ENCODE measurements at regions not wholly inside any gene's neighbourhood (a gene's known extent, or its start where the extent isn't known, plus 50 kb on each side); places are given as distances from the start of the nearest gene placed in this dataset.
"Not testable (repeated sequence)": the region's sequence is repeated elsewhere in the genome, so short reads cannot be mapped to it uniquely, and the experiment has no call there.

DNA sequence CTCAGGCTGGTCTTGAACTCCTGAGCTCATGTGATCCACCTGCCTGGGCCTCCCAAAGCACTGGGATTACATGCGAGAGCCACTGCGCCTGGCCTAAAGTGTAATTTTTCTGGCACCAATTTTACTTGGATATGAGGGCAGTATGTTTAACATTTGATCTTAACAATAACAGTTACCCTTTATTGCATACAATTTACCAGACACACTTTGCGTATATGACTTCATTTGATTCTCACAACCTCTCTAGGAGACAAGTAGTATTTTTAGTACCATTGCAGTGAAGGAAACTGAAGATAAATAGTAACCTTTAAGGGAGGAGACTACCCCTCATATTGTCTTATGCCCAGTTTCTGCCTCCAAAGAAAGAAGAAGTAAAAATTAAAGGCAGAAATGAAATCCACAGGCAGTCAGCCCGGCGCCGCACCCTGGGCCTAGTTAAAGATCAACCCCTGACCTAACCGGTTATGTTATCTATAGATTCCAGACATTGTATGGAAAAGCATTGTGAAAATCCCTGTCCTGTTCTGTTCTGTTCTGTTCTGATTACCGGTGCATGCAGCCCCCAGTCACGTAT lies 54.0 kb downstream of the CYP26A1 start:
- DNase-seq (ENCODE audit: low read depth): not testable (repeated sequence)

GRCh38 chr10:93131986-93132385 lies 58.3 kb downstream of the CYP26A1 start:
- DNase-seq (ENCODE audit: low read depth): no peak

- no peak for DNase-seq (ENCODE audit: low read depth)
These were observed 64.6 kb downstream of the CYP26A1 start for GRCh38 chr10:93138113-93138870.

DNA sequence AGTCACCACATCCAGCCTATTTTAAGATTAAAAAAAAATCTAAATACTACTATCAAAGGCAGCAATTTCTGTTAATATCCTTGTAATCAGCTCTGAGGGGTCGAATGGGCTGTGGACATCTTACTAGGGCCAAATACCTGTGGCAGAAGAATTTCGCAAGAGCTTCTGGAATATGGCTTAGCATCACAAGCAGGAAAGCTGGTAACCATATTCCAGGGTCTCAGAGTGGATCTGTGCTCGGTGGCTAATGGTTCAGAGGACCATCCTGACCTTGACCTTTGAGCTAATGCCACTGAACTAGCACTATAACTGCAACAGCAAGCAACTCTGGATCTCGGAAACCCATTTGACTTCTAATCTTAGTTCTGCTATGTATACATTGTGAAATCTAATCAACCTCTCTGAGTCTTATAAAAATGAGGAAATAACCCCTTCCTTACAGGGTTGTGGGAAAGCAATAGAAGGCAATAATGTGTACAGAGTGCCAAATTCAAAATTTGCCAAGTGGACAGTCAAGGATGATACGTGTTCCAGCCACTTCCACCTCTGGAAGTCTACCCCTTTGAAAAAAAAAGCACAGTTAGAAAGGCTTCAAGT lies 65.5 kb downstream of the CYP26A1 start:
- no peak for DNase-seq (ENCODE audit: low read depth)

DNA sequence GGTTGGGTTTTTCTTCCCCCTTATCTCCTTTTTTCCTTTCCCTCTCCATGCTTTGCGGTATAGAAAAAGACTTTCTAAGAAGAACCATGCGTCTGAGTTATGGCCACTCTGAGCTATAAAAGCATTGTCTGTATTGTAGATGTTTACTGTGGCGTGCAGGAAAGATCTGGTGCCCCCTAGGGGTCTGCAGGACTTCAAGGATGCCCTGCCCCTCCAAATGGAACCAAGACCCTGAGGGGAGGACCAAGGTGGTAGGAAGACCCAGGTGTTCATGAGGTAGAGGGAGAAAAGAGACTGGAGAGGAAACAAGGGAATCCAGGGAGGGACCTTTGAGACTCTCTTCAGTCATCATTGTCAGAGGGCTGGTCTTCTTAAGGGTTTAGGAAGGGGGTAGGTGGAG lies 68.8 kb downstream of the CYP26A1 start:
- no peak for DNase-seq (ENCODE audit: low read depth)

DNA sequence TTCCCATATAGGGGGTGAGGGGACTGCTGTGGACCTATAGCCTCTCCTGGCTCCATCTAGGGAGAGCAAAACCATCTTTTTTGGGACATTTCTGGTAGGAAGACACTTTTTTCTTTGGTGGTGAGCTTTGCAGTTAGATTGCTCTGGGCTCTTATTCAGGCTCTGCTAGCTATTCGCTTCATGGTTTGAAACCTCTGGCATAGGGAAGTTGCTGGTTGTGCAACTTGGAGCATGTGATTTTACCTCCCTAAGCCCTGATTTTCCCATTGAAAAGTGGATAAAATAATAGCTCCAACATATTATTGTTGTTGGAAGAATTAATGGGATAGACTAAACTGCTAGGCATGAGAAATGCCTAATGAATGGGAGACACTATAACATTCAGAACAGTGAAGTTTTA lies 69.6 kb downstream of the CYP26A1 start:
- DNase-seq (ENCODE audit: low read depth): no peak

DNA sequence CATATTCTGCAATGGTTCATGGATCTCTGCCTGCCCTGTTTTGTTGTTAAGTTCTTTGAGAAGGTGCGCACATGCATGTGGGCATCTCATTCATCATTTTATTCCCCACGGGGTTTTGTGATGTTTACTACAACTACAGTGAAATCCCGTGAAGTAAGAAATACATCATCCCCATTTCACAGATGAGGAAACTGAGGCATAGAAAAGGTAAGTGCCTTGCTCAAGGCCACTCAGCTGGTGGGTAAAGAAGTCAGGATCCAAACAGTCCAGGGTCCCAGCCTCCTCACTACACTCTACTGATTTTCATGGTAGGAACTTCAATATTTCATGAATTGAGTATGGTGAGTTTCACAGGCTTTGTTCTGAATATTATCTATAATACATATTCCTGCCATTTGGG lies 72.6 kb downstream of the CYP26A1 start:
- DNase-seq (ENCODE audit: low read depth): no peak

DNA sequence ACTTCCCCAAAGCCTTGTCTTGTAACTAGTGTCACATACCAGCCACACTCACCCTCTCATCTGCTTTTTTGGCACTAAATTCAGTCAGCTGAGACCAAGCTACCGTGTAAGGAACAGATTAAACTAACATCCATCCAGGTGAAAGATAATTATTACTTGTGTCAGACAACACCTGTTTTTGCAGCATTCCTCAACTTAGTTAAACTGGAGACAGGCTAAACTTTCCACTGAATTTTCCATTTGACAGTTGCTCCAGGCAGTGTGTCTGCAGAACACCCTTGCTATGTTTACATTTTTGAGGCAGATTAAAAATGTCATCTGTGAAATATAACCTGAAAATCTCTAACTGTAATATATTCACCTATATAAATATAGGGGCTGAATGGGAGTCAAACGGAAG lies 73.6 kb downstream of the CYP26A1 start:
- DNase-seq (ENCODE audit: low read depth): no peak

DNA sequence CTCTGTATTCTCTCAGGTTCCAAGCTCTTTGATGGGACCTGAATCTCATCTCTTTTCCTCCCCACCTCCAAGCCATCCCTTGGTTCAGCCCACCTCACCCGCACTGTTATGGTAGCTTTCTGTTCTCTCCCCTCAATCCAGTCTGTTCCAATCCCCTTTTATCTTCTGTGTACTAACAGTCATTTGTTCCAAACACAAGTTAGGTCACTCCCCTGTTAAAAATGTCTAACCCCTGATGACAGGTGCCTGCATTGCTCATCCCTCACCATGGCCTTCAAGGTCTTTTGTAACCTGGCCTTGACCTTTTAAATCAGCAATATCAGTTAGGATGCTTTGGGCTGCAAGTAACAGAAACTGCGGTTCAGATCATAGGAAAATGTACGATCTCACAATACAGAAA lies 74.8 kb downstream of the CYP26A1 start:
- no peak for DNase-seq (ENCODE audit: low read depth)

- no peak for DNase-seq (ENCODE audit: low read depth)
These were observed 76.1 kb downstream of the CYP26A1 start for GRCh38 chr10:93149761-93150160.

GRCh38 chr10:93150289-93150688 lies 76.6 kb downstream of the CYP26A1 start:
- no peak for DNase-seq (ENCODE audit: low read depth)

- DNase-seq (ENCODE audit: low read depth): no peak
These were observed 77.4 kb downstream of the CYP26A1 start for GRCh38 chr10:93150990-93151547.

GRCh38 chr10:93152136-93152535 lies 78.4 kb downstream of the CYP26A1 start:
- no peak for DNase-seq (ENCODE audit: low read depth)

GRCh38 chr10:93154531-93154930 lies 80.8 kb downstream of the CYP26A1 start:
- no peak for DNase-seq (ENCODE audit: low read depth)

DNA sequence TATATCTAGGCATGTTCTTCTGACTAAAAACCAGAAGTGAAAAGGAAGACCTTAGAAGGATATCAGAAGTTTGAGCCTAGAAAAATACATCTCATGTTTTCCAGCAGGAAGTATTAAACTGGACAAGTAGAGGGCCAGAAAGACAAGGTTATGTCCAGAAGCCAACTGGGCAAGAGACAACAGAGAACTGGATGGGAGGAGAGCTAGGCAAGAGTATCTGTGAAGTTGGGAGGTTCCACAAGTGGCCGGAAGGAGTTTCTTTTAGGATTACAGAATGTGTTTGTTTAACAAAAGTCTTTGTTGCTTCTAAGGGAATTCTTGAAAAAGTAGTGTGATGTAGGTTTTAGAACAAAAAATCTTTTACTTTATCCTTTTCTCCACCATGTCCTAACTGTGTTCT lies 86.4 kb downstream of the CYP26A1 start:
- DNase-seq (ENCODE audit: low read depth): no peak

GRCh38 chr10:93160829-93161228 lies 87.1 kb downstream of the CYP26A1 start:
- DNase-seq (ENCODE audit: low read depth): no peak

GRCh38 chr10:93165367-93165766 lies 91.7 kb downstream of the CYP26A1 start:
- DNase-seq (ENCODE audit: low read depth): no peak

GRCh38 chr10:93166134-93166533 lies 92.4 kb downstream of the CYP26A1 start:
- no peak for DNase-seq (ENCODE audit: low read depth)

GRCh38 chr10:93171837-93172236 lies 98.1 kb downstream of the CYP26A1 start:
- DNase-seq (ENCODE audit: low read depth): no peak

- no peak for DNase-seq (ENCODE audit: low read depth)
These were observed 100.5 kb downstream of the CYP26A1 start for GRCh38 chr10:93173967-93174845.

GRCh38 chr10:93175490-93175889 lies 101.8 kb downstream of the CYP26A1 start:
- no peak for DNase-seq (ENCODE audit: low read depth)

- no peak for DNase-seq (ENCODE audit: low read depth)
These were observed 103.8 kb downstream of the CYP26A1 start for GRCh38 chr10:93177511-93177910.

Data from fibroblast of the conjunctiva (primary cell).